SHP77 treated with DMSO at 0.1 percent for 48 hours (cell line): ENCODE measurements at regions not wholly inside any gene's neighbourhood (a gene's known extent, or its start where the extent isn't known, plus 50 kb on each side); places are given as distances from the start of the nearest gene placed in this dataset.
"Not testable (repeated sequence)": the region's sequence is repeated elsewhere in the genome, so short reads cannot be mapped to it uniquely, and the experiment has no call there.

Source experiments
- DNase-seq: peaks from one replicate; lab custom pipeline; 2025; lab: John Stamatoyannopoulos, UW

GRCh38 chr11:123344188-123344587, 85.9 kb upstream of the GRAMD1B start:
- not testable (repeated sequence) for DNase-seq

DNA sequence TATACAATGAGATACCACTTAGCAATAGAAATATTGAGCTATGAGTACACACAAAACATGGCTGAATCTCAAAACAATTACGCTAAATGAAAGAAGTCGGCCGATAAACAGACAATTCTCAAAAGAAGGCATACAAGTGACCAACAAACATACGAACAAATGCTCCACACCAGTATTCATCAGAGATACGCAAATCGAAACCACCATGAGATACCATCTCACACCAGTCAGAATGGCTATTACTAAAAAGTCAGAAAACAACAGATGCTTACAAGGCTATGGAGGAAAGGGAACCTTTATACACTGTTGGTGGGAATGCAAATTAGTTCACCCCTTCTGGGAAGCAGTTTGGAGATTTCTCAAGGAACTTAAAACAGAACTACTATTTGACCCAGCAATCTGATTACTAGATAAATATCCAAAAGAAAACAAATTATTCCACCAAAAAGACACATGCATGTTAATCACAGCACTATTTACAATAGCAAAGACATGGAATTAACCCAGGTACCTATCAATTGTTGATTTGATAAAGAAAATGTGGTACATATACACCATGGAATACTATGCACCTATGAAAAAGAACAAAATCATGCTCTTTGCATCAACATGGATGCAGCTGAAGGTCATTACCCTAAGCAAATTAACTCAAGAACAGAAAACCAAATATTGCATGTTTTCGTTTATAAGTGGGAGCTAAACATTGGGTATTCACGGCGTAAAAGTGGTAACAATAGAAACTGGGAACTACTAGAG, 90.9 kb upstream of the GRAMD1B start:
- no peak for DNase-seq

DNA sequence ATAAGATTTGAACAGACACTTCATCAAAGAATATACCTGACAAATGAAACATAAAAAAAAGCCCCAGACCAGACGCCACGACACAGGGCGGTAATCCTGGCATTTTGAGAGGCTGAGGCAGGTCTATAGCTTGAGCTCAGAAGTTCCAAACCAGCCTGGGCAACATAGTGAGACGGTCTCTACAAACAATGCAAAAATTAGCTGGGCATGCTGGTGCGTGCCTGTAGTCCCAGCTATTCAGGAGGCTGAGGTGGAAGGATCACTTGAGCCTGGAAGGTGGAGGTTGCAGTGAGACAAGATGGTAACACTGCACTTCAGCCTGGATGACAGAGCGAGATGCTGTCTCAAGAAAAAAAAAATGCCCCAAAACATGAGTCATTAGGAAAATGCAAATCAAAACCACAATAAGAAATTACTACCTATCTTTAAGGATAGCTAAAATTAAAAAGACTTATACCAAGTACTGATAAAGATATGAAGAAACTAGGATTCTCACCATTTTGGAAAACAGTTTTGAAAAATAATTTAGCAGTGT, 91.7 kb upstream of the GRAMD1B start:
- no peak for DNase-seq

GRCh38 chr11:123334925-123335324, 95.1 kb upstream of the GRAMD1B start:
- DNase-seq = no peak

DNA sequence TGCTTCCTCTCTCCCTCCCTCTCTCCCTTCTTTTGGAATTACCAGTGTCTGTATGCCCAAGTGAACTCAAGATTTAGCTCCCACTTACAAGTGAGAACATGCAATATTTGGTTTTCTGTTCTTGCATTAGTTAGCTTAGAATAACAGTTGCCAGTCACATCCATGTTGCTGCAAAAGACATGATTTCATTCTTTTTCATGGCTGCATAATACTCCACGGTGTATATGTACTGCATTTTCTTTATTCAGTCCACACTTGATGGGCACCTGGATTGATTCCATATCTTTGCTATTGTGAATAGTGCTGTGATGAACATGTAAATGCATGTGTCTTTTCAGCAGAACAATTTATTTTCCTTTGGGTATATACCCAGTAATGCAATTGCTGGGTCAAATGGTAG, 97.5 kb upstream of the GRAMD1B start:
- DNase-seq = not testable (repeated sequence)

- no peak for DNase-seq
These were observed 99.1 kb upstream of the GRAMD1B start for GRCh38 chr11:123330948-123331347.

DNA sequence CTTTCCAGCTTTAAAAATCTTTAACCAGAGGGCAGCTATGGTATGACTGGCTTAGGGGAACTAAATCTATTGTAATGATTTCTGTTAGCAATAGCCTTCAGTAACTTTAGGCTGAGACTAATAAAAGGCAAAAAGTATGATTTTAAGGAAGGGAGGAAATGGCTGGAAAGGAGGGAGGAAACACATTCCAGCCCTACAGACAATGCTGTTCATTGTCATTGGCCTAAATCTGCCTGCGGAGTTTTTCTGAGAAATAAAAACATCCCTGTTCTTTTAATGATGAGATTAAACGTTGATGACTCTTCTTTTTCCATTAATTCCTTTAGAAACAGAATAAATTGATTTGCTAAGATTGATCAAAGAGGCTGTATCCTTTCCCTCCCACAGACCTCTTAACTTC, 99.6 kb upstream of the GRAMD1B start:
- no peak for DNase-seq

DNA sequence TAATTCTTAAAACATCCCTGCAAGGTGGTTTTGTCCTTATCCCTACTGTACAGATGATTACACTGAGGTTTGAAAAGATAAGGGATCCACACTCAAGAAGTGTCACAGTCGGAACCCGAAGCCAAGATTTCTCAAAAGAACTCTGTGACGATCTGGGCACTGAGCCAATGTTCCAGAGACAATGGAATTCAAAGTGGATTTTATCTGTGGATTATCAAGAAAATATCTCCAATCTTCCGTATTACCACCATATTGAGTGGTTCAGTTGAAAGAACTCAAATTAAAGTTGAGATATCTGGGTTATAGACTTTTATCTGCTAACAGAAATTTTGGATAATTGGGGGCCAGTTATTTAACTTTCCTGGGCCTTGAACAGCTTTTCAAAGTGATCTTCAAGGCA, 100.0 kb upstream of the GRAMD1B start:
- no peak for DNase-seq

- DNase-seq = no peak
These were observed 101.7 kb upstream of the GRAMD1B start for GRCh38 chr11:123328281-123328867.

DNA sequence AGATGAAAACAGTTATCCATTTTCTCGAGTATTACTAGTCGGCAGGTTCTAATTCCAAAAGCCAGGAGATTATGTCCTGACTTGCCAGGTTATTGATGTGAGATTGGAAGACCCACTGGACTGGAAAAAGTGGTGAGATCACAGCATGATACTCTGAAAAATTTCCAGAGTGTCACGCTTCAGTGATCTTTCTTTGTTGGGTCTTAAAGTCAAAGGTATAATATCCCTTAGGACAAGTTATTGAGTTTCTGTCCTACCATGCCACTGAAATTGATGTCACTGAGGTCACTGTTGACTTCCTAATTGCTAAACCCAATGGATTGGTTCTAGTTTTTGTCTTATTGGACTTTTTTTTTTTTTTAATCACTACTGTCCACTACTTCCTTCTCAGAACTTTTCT, 104.5 kb upstream of the GRAMD1B start:
- no peak for DNase-seq

DNA sequence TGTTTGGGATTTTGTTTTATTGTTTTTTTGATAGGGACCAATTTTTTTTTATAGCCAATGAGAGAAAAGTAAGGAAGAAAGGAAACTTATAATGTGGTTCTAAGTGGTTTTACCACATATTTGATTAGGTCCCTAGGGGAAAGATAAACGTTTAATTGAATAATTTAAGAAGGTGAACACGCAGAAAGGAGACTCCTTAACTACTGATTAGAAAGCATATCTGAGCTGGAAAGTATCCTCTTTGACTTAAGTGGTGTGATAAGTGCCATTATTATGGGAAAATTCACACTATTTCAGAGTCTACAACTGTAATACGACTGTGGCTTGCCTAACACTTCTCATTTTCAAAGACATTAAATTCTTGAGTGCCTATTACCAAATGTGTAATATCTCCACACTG, 106.5 kb upstream of the GRAMD1B start:
- DNase-seq = no peak

DNA sequence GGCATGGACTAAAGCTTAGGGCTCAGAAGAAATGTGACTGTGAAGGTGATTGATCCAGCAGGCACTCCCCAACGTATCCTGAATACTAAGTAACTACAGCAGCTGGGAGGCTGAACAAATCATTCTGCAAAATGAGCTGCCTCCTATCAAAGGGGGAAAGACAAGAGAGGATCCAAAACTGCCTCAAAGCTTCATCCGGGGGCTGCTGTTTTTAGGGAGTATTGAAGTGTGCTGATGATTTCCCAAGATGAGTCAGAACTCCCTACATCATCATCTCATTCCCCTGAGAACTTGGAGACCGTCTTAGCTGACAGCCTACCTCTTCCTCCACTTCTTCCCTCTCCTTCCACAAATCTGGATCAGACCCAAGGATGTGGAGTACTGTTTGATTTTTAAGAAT, 108.4 kb upstream of the GRAMD1B start:
- DNase-seq = no peak

GRCh38 chr11:123318623-123319022, 111.4 kb upstream of the GRAMD1B start:
- DNase-seq = no peak

DNA sequence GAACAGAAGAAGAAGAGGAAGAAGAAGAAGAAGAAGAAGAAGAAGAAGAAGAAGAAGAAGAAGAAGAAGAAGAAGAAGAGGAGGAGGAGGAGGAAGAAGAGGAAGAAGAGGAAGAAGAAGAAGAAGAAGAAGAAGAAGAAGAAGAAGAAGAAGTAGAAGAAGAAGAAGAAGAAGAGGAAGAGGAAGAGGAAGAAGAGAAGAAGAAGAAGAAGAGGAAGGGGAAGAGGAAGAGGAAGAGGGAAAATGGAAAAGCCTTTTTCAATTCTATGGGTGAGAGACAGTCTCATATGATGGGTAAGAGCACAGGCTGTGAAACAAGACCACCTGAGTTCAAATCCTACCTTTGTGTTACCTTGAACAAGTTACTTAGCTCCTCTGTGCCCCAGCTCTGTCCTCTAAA, 111.9 kb upstream of the GRAMD1B start:
- not testable (repeated sequence) for DNase-seq

GRCh38 chr11:123316003-123316402, 114.1 kb upstream of the GRAMD1B start:
- DNase-seq = no peak

GRCh38 chr11:123314972-123315371, 115.1 kb upstream of the GRAMD1B start:
- no peak for DNase-seq

GRCh38 chr11:123313262-123313661, 116.8 kb upstream of the GRAMD1B start:
- DNase-seq = no peak

DNA sequence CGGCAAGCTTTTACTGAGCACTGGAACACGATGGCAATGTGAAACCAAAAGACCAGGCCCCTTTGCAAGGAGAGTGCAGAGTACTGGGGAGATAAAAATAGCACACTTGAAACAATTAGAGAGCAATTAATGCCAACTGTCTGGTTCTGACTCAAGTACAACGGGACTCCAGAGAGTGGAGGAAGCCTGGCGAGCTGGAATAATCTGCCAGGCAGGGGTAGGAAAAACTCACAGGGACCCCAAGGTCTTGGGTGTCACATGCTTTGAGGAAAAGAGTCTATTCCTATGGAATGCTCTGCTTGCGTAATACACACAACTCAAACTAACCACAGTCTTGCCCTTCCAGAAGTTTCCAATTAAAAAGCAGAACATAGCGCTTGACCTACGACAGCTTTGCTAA, 113.0 kb upstream of the CLMP start:
- no peak for DNase-seq

DNA sequence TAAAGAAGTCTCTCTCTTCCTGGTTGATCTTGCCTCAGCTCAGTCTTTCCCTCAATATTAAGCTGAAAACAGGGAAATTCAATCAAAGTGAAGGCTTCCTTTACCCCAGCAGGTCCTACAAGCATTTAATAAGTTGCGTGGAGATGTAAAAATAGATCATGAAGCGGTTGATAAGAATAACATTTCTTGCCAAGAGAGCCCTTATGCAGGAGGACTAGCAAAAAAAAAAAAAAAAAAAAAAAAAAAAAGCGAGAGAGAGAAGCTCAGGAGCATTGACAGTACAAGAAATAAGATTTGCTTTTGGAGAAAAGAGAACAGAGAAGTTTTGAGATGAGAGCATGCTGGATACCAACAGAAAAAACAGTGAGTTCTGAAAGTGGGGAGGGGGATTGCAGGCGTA, 112.2 kb upstream of the CLMP start:
- DNase-seq = no peak

DNA sequence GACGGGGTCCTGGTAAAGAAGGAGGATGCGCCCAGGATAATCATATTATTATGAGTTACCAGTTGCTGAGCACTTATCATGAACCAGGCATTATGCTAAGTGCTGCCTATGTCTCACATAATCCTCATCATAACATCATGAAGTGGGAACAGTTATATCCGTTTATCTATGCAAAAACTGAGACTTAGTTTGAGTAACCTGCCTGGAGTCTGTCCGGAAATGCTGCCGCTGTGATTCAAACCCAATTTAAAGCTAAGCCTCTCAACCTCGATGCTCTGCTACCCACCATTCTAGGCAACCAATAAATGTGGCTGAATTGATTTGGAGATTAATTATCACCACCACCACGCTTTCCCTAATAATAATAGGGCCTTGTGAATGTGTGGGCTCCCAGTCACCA, 111.5 kb upstream of the CLMP start:
- DNase-seq = no peak

- no peak for DNase-seq
These were observed 110.7 kb upstream of the CLMP start for GRCh38 chr11:123305601-123306375.

- no peak for DNase-seq
These were observed 109.9 kb upstream of the CLMP start for GRCh38 chr11:123304828-123305466.
